SK-N-SH treated with all-trans-retinoic acid at 6 μM for 48 hours (cell line): ENCODE measurements at regions not wholly inside any gene's neighbourhood (a gene's known extent, or its start where the extent isn't known, plus 50 kb on each side); places are given as distances from the start of the nearest gene placed in this dataset.

ENCODE experiments used
- ATAC-seq: fragments of 200-7000 bp; cut with Tn5 transposase; 3 replicates; pipeline ENCODE4 v1.9.1; 2020; ENCODE audit warnings: mild to moderate bottlenecking, moderate library complexity
- ARNTL ChIP-seq: fragments of 450-650 bp; formaldehyde crosslinking; IDR thresholded peaks from 2 replicates; pipeline ENCODE4 v1.5.0; 2020; ENCODE audit warnings: low read depth, mild to moderate bottlenecking, moderate library complexity, borderline replicate concordance
- BACH2 ChIP-seq: fragments of 250-450 bp; sonication (Bioruptor Pico); IDR thresholded peaks from 2 replicates; pipeline ENCODE4 v1.9.0; 2021; ENCODE audit warnings: mild to moderate bottlenecking, borderline replicate concordance
- CREB5 ChIP-seq: fragments of 250-450 bp; sonication (Bioruptor Pico); IDR thresholded peaks from 2 replicates; pipeline ENCODE4 v1.5.1; 2020; ENCODE audit warnings: low read depth, mild to moderate bottlenecking, moderate library complexity
- CSDC2 ChIP-seq: fragments of 250-450 bp; sonication (Bioruptor Pico); IDR thresholded peaks from 2 replicates; pipeline ENCODE4 v1.5.0; 2020; ENCODE audit warnings: mild to moderate bottlenecking, moderate library complexity
- CSRNP3 ChIP-seq: fragments of 250-450 bp; sonication (Bioruptor Pico); IDR thresholded peaks from 2 replicates; pipeline ENCODE4 v1.5.1; 2021; ENCODE audit warnings: mild to moderate bottlenecking, moderate library complexity
- ESRRG ChIP-seq: fragments of 250-450 bp; sonication (Bioruptor Pico); IDR thresholded peaks from 2 replicates; pipeline ENCODE4 v1.6.1; 2021; ENCODE audit warnings: mild to moderate bottlenecking
- GLIS3 ChIP-seq: fragments of 250-450 bp; sonication (Bioruptor Pico); IDR thresholded peaks from 2 replicates; pipeline ENCODE4 v1.5.0; 2020; ENCODE audit warnings: mild to moderate bottlenecking, moderate library complexity
- ISL1 ChIP-seq: fragments of 250-450 bp; sonication (Bioruptor Pico); IDR thresholded peaks from 2 replicates; pipeline ENCODE4 v2.1.2; 2022; ENCODE audit warnings: mild to moderate bottlenecking, moderate library complexity
- OSR1 ChIP-seq: fragments of 250-450 bp; sonication (Bioruptor Pico); IDR thresholded peaks from 2 replicates; pipeline ENCODE4 v1.8.0; 2022; ENCODE audit warnings: moderate library complexity, mild to moderate bottlenecking, inconsistent platforms
- PPARA ChIP-seq: fragments of 250-450 bp; sonication (Bioruptor Pico); IDR thresholded peaks from 2 replicates; pipeline ENCODE4 v1.5.0; 2020; ENCODE audit warnings: mild to moderate bottlenecking, borderline replicate concordance
- RARB ChIP-seq: fragments of 250-450 bp; sonication (Bioruptor Pico); IDR thresholded peaks from 2 replicates; pipeline ENCODE4 v1.8.0; 2021; ENCODE audit warnings: mild to moderate bottlenecking, moderate library complexity
- SNAI2 ChIP-seq: fragments of 250-450 bp; sonication (Bioruptor Pico); IDR thresholded peaks from 2 replicates; pipeline ENCODE4 v1.5.0; 2020; ENCODE audit warnings: mild to moderate bottlenecking, moderate library complexity
- TCF4 ChIP-seq: fragments of 250-450 bp; sonication (Bioruptor Pico); IDR thresholded peaks from 2 replicates; pipeline ENCODE4 v1.8.0; 2021; ENCODE audit warnings: mild to moderate bottlenecking, moderate library complexity, borderline replicate concordance
- TOX ChIP-seq: fragments of 250-450 bp; sonication (Bioruptor Pico); IDR thresholded peaks from 2 replicates; pipeline ENCODE4 v1.8.0; 2021; ENCODE audit warnings: mild to moderate bottlenecking, moderate library complexity, borderline replicate concordance
- ZC3H10 ChIP-seq: fragments of 250-450 bp; sonication (Bioruptor Pico); IDR thresholded peaks from 2 replicates; pipeline ENCODE4 v1.5.1; 2021; ENCODE audit warnings: mild to moderate bottlenecking, moderate library complexity
- ZFP3 ChIP-seq: fragments of 250-450 bp; sonication (Bioruptor Pico); IDR thresholded peaks from 2 replicates; pipeline ENCODE4 v1.5.0; 2020; ENCODE audit warnings: mild to moderate bottlenecking, moderate library complexity
- ZFP30 ChIP-seq: fragments of 450-650 bp; formaldehyde crosslinking; IDR thresholded peaks from 2 replicates; pipeline ENCODE4 v1.5.0; 2022; ENCODE audit warnings: mild to moderate bottlenecking, moderate library complexity
- ZNF565 ChIP-seq: fragments of 450-650 bp; formaldehyde crosslinking; conservative IDR thresholded peaks from 2 replicates; pipeline ENCODE4 v1.5.0; 2020; ENCODE audit warnings: low read depth, mild to moderate bottlenecking, moderate library complexity
- ZNF70 ChIP-seq: fragments of 450-650 bp; formaldehyde crosslinking; IDR thresholded peaks from 2 replicates; pipeline ENCODE4 v1.5.0; 2020; ENCODE audit warnings: mild to moderate bottlenecking, moderate library complexity
- ZNF8 ChIP-seq: fragments of 450-650 bp; formaldehyde crosslinking; IDR thresholded peaks from 2 replicates; pipeline ENCODE4 v1.5.0; 2020; ENCODE audit warnings: mild to moderate bottlenecking, moderate library complexity
- TF ChIP-seq, protein P1 (sequence below): fragments of 250-450 bp; sonication (Bioruptor Pico); IDR thresholded peaks from 2 replicates; pipeline ENCODE4 v1.5.0; 2020; ENCODE audit warnings: mild to moderate bottlenecking, moderate library complexity
- TF ChIP-seq, protein P2 (sequence below): fragments of 250-450 bp; sonication (Bioruptor Pico); IDR thresholded peaks from 2 replicates; pipeline ENCODE4 v1.8.0; 2020; ENCODE audit warnings: mild to moderate bottlenecking, moderate library complexity, borderline replicate concordance
- TF ChIP-seq, protein P3 (sequence below): fragments of 250-450 bp; sonication (Bioruptor Pico); IDR thresholded peaks from 2 replicates; pipeline ENCODE4 v1.8.0; 2021; ENCODE audit warnings: low read depth, mild to moderate bottlenecking, moderate library complexity, borderline replicate concordance

DNA sequence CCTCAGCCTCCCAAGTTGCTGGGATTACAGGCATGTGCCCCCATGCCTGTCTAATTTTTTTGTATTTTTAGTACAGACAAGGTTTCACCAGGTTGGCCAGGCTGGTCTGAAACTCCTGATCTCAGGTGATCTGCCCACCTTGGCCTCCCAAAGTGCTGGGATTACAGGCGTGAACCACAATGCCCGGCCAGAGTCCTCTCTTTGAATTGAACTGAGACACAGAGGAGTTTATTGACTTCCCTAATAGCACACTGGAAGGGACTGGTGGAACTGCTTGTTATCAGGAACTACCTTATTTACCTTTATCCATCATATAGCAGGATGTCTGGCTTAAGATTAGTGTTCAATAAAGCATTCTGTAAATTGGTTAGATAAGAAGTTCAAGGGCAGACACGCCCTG, 613.8 kb downstream of the EFNB2 start:
- no peak for ATAC-seq
- TF ChIP-seq CSRNP3 (CRISPR knock-in tag), result no peak
- TF ChIP-seq ARNTL (CRISPR knock-in tag), result no peak
- TF ChIP-seq PPARA (CRISPR knock-in tag), result no peak
- TF ChIP-seq, protein P1, sequence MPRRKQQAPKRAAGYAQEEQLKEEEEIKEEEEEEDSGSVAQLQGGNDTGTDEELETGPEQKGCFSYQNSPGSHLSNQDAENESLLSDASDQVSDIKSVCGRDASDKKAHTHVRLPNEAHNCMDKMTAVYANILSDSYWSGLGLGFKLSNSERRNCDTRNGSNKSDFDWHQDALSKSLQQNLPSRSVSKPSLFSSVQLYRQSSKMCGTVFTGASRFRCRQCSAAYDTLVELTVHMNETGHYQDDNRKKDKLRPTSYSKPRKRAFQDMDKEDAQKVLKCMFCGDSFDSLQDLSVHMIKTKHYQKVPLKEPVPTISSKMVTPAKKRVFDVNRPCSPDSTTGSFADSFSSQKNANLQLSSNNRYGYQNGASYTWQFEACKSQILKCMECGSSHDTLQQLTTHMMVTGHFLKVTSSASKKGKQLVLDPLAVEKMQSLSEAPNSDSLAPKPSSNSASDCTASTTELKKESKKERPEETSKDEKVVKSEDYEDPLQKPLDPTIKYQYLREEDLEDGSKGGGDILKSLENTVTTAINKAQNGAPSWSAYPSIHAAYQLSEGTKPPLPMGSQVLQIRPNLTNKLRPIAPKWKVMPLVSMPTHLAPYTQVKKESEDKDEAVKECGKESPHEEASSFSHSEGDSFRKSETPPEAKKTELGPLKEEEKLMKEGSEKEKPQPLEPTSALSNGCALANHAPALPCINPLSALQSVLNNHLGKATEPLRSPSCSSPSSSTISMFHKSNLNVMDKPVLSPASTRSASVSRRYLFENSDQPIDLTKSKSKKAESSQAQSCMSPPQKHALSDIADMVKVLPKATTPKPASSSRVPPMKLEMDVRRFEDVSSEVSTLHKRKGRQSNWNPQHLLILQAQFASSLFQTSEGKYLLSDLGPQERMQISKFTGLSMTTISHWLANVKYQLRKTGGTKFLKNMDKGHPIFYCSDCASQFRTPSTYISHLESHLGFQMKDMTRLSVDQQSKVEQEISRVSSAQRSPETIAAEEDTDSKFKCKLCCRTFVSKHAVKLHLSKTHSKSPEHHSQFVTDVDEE (CRISPR knock-in tag), result no peak
- TF ChIP-seq, all 23 proteins: peak for 0

DNA sequence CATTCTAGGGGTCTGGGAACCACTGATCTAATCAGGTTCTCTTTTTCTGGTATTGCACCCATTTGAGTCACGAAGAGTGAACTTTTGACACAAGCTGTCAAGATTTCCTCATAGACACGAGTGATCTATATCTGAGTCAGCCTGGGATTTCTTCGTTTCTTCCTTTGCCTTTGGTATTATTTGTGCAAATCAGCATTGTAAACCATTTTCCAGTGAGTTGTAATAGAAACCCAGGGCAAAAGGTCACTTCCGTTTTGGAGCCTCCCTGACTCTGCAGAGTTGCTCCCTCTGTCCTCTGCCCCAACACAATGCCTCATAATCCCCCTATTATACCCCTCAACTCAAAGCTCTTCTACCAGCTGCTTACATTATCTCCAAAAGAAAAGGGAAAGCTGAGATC, 615.1 kb downstream of the EFNB2 start:
- no peak for ATAC-seq

DNA sequence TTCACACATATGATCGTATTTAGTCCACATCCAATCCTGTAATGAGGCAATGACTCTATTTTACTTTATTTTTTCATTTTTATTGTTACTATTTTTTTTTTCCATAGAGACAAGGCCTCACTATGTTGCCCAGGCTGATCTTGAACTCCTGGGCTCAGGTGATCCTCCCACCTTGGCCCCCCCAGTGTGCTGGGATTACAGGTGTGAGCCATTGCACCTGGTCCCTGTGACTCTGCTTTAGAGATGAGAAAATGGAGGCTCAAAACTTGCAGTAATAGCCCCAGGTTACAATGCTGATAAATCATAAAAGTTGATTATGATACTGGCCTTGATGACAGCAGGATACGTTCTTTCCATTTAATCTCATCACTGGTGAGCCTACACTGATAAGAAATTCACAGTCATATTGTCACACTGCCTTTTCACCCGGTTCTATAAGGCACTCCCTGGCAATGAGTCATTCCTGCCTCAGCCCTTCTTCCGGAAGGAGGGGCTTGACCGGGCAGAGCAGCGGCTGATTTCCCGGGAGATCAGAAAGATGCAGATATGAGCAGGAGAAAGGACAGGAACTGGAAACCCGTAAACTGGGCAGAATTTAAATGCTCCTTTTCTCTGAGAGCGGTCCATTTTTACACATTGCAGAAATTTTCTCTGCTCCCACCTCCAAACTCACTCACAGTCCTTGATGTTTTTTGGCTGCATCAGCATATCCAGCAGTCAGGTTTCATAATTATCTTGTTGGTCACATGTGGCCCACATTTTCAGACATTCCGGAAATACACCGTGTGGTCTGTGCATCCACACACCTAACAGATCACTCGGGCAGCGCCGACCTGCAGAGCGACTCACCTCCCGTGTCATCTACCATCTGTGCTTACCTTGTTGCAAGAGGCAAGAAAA, 616.4 kb downstream of the EFNB2 start:
- ATAC-seq, result peak; percentile 98
- TF ChIP-seq PPARA (CRISPR knock-in tag) (no peak), ZNF70 (no peak), ISL1 (CRISPR knock-in tag) (0 out of 2 replicates have a peak, but pooled peaks have one; percentile 39), TCF4 (CRISPR knock-in tag) (peak; percentile 25; the same call in 1 of the 2 replicates), GLIS3 (CRISPR knock-in tag) (no peak), ZFP30 (CRISPR knock-in tag) (no peak), ZNF565 (CRISPR knock-in tag) (no peak), ZFP3 (CRISPR knock-in tag) (no peak), ZC3H10 (no peak), SNAI2 (no peak), BACH2 (CRISPR knock-in tag) (no peak), OSR1 (CRISPR knock-in tag) (no peak), TOX (CRISPR knock-in tag) (no peak), ZNF8 (CRISPR knock-in tag) (no peak), CSRNP3 (CRISPR knock-in tag) (no peak), CSDC2 (CRISPR knock-in tag) (no peak), CREB5 (CRISPR knock-in tag) (no peak), RARB (CRISPR knock-in tag) (no peak), ESRRG (CRISPR knock-in tag) (no peak)
- TF ChIP-seq, protein P2, sequence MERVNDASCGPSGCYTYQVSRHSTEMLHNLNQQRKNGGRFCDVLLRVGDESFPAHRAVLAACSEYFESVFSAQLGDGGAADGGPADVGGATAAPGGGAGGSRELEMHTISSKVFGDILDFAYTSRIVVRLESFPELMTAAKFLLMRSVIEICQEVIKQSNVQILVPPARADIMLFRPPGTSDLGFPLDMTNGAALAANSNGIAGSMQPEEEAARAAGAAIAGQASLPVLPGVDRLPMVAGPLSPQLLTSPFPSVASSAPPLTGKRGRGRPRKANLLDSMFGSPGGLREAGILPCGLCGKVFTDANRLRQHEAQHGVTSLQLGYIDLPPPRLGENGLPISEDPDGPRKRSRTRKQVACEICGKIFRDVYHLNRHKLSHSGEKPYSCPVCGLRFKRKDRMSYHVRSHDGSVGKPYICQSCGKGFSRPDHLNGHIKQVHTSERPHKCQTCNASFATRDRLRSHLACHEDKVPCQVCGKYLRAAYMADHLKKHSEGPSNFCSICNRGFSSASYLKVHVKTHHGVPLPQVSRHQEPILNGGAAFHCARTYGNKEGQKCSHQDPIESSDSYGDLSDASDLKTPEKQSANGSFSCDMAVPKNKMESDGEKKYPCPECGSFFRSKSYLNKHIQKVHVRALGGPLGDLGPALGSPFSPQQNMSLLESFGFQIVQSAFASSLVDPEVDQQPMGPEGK (CRISPR knock-in tag), result no peak
- TF ChIP-seq, protein P1 (CRISPR knock-in tag), result peak; percentile 73
- TF ChIP-seq, protein P3, sequence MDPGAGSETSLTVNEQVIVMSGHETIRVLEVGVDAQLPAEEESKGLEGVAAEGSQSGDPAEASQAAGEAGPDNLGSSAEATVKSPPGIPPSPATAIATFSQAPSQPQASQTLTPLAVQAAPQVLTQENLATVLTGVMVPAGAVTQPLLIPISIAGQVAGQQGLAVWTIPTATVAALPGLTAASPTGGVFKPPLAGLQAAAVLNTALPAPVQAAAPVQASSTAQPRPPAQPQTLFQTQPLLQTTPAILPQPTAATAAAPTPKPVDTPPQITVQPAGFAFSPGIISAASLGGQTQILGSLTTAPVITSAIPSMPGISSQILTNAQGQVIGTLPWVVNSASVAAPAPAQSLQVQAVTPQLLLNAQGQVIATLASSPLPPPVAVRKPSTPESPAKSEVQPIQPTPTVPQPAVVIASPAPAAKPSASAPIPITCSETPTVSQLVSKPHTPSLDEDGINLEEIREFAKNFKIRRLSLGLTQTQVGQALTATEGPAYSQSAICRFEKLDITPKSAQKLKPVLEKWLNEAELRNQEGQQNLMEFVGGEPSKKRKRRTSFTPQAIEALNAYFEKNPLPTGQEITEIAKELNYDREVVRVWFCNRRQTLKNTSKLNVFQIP (CRISPR knock-in tag), result no peak

More for the DNA sequence above, 615.1 kb downstream of the EFNB2 start:
- TF ChIP-seq ZNF70, result 0 out of 2 replicates have a peak, but pooled peaks have one; percentile 37
- TF ChIP-seq PPARA (CRISPR knock-in tag), result no peak
- no peak for TF ChIP-seq ZC3H10
- TF ChIP-seq ZFP3 (CRISPR knock-in tag), result no peak
